ENCODE measurements at regions not wholly inside any gene's neighbourhood (a gene's known extent, or its start where the extent isn't known, plus 50 kb on each side); places are given as distances from the start of the nearest gene placed in this dataset.

- TF ChIP-seq EZH2 (IDR thresholded peaks at IDR 0.05; ENCODE audit: insufficient read depth, poor library complexity, severe bottlenecking) = no peak
- no peak for TF ChIP-seq EZH2phosphoT487 (IDR thresholded peaks at IDR 0.05; ENCODE audit: insufficient read depth, low read depth)
Observed at GRCh38 chr1:118266436-118266835, 81.4 kb upstream of the SPAG17 start.

Data from GM23248 (cell line).